Left lung (tissue), 4 donors: ENCODE measurements at regions not wholly inside any gene's neighbourhood (a gene's known extent, or its start where the extent isn't known, plus 50 kb on each side); places are given as distances from the start of the nearest gene placed in this dataset.

Source experiments
- ATAC-seq: fragments of 200-7000 bp; cut with Tn5 transposase; one replicate; pipeline ENCODE4 v1.9.1; 2020; ENCODE audit warnings: moderate library complexity
- DNase-seq, 4 donors: peaks; one replicate each; pipeline ENCODE4 v3.0.0-alpha.2; 2013 to 2020
- H3K27ac ChIP-seq, 2 donors: fragments of 200-600 bp; sonication (generic) in 1 of 2; one replicate each; pipeline versions ENCODE4 v1.5.0 to v1.8.0; 2020 to 2021
- H3K27me3 ChIP-seq, 2 donors: fragments of 200-600 bp; sonication (generic) in 1 of 2; one replicate each; pipeline versions ENCODE4 v1.5.0 to v1.8.0; 2020 to 2021
- H3K36me3 ChIP-seq, 2 donors: fragments of 200-600 bp; sonication (generic) in 1 of 2; one replicate each; pipeline versions ENCODE4 v1.5.0 to v1.8.0; 2020 to 2021
- H3K4me1 ChIP-seq, 2 donors: fragments of 200-600 bp; one replicate each; pipeline ENCODE4 v1.8.0; 2021
- H3K4me3 ChIP-seq, 2 donors: fragments of 200-600 bp; sonication (generic) in 1 of 2; one replicate each; pipeline versions ENCODE4 v1.5.0 to v1.8.0; 2020 to 2021; ENCODE audit warnings: mild to moderate bottlenecking in 1 of 2
- H3K9me3 ChIP-seq, 2 donors: fragments of 200-600 bp; sonication (generic) in 1 of 2; one replicate each; pipeline versions ENCODE4 v1.5.0 to v1.8.0; 2020 to 2021
- CTCF ChIP-seq, 2 donors: fragments of 200-600 bp; sonication (generic) in 1 of 2; IDR thresholded peaks; one replicate each; pipeline versions ENCODE4 v1.5.0 to v1.8.0; 2021; ENCODE audit warnings: antibody characterized with exemption in 2 of 2
- intact Hi-C, 2 donors: fragments of 100-400 bp; cut with DNase I; formaldehyde crosslinking; loops; one replicate each; pipeline versions ENCODE4 v1.11.2 to v1.14.2; 2022
- donor health status: DM: no; HTN: yes; CAD: no.
- donor health status: DM: no; HTN: no; CAD: no.

- no peak for TF ChIP-seq CTCF (IDR thresholded peaks at IDR 0.05)
- Histone ChIP-seq H3K9me3 (no peaks in the 10 kb centered on the region), H3K36me3 (no peaks in the 10 kb centered on the region), H3K27ac (no peak overlapping the region), H3K27me3 (no peaks in the 10 kb centered on the region), H3K4me1 (peaks cover 0 to 20% of the 10 kb centered on the region in 2 donors), H3K4me3 (no peak overlapping the region)
- ATAC-seq (no peak), DNase-seq (no peak)
- intact Hi-C loops: no loop called here
These were observed 210.3 kb downstream of the SREK1 start for GRCh38 chr5:66354422-66354821.

- Histone ChIP-seq H3K4me1 (peaks cover 0 to 20% of the 10 kb centered on the region in 2 donors), H3K4me3 (no peak overlapping the region), H3K9me3 (no peaks in the 10 kb centered on the region), H3K27ac (no peak overlapping the region), H3K36me3 (no peaks in the 10 kb centered on the region), H3K27me3 (no peaks in the 10 kb centered on the region)
- no peak for DNase-seq
- no peak for TF ChIP-seq CTCF (IDR thresholded peaks at IDR 0.05)
- ATAC-seq: no peak
- intact Hi-C loops: no loop called here
These were observed 212.0 kb downstream of the SREK1 start for GRCh38 chr5:66356011-66356565.

GRCh38 chr5:66358741-66359140 lies 214.6 kb downstream of the SREK1 start:
- no peaks in the 10 kb centered on the region for H3K9me3 ChIP-seq
- H3K27me3 ChIP-seq: no peaks in the 10 kb centered on the region

GRCh38 chr5:66361070-66361469 lies 217.0 kb downstream of the SREK1 start:
- Histone ChIP-seq H3K27ac (no peak overlapping the region), H3K27me3 (no peaks in the 10 kb centered on the region), H3K36me3 (no peaks in the 10 kb centered on the region), H3K9me3 (no peaks in the 10 kb centered on the region), H3K4me1 (peaks cover 0 to 7% of the 10 kb centered on the region in 2 donors), H3K4me3 (no peak overlapping the region)
- intact Hi-C loops: no loop called here
- ATAC-seq: no peak
- DNase-seq: no peak
- no peak for TF ChIP-seq CTCF (IDR thresholded peaks at IDR 0.05)

More at GRCh38 chr5:66358741-66359140, 214.6 kb downstream of the SREK1 start:
- no peak for DNase-seq
- no peak for TF ChIP-seq CTCF (IDR thresholded peaks at IDR 0.05)
- H3K4me3 ChIP-seq: no peak overlapping the region
- H3K27ac ChIP-seq: no peak overlapping the region
- H3K4me1 ChIP-seq: peaks cover 0 to 7% of the 10 kb centered on the region in 2 donors
- no peaks in the 10 kb centered on the region for H3K36me3 ChIP-seq
- ATAC-seq: no peak
- intact Hi-C loops: no loop called here

- Histone ChIP-seq H3K9me3 (no peaks in the 10 kb centered on the region), H3K36me3 (no peaks in the 10 kb centered on the region), H3K4me1 (peaks cover 0 to 7% of the 10 kb centered on the region in 2 donors), H3K4me3 (no peak overlapping the region), H3K27me3 (no peaks in the 10 kb centered on the region), H3K27ac (no peak overlapping the region)
- intact Hi-C loops: no loop called here
- no peak for TF ChIP-seq CTCF (IDR thresholded peaks at IDR 0.05)
- ATAC-seq (no peak), DNase-seq (no peak)
These were observed 217.9 kb downstream of the SREK1 start for GRCh38 chr5:66362046-66362445.
